ENCODE measurements at regions not wholly inside any gene's neighbourhood (a gene's known extent, or its start where the extent isn't known, plus 50 kb on each side); places are given as distances from the start of the nearest gene placed in this dataset.
"Not testable (repeated sequence)": the region's sequence is repeated elsewhere in the genome, so short reads cannot be mapped to it uniquely, and the experiment has no call there.

GRCh38 chr10:90011281-90011680 lies 309.9 kb downstream of the KIF20B start:
- not testable (repeated sequence) for H3K4me1 ChIP-seq (ENCODE audit: control insufficient read depth in 2 of 2, insufficient read depth in 2 of 2, low read length in 2 of 2)

GRCh38 chr10:90018819-90019218 lies 317.4 kb downstream of the KIF20B start:
- no peak for DNase-seq (ENCODE audit: low read depth in 6 of 9, low spot score in 9 of 9)
- Histone ChIP-seq H3K27ac (ENCODE audit: low read depth in 1 of 2, low read length in 1 of 2) (no peak overlapping the region), H3K4me1 (ENCODE audit: control insufficient read depth in 2 of 2, insufficient read depth in 2 of 2, low read length in 2 of 2) (no peaks in the 10 kb centered on the region), H3K4me3 (ENCODE audit: low read length in 2 of 2) (no peak overlapping the region), H3K27me3 (ENCODE audit: control insufficient read depth in 2 of 2, insufficient read depth in 1 of 2, low read length in 1 of 2) (no peaks in the 10 kb centered on the region), H3K9me3 (ENCODE audit: control insufficient read depth in 2 of 2, insufficient read depth in 1 of 2, low read length in 1 of 2) (no peaks in the 10 kb centered on the region), H3K36me3 (ENCODE audit: control insufficient read depth in 2 of 2, insufficient read depth in 2 of 2, low read length in 1 of 2) (no peaks in the 10 kb centered on the region)
- WGBS, result 89% methylated on average over 2 of the region's 2 CpGs

More at GRCh38 chr10:90011281-90011680, 309.9 kb downstream of the KIF20B start:
- DNase-seq (ENCODE audit: low read depth in 6 of 9, low spot score in 9 of 9); H3K27me3 ChIP-seq (ENCODE audit: control insufficient read depth in 2 of 2, insufficient read depth in 1 of 2, low read length in 1 of 2); H3K4me3 ChIP-seq (ENCODE audit: low read length in 2 of 2); H3K9me3 ChIP-seq (ENCODE audit: control insufficient read depth in 2 of 2, insufficient read depth in 1 of 2, low read length in 1 of 2); H3K27ac ChIP-seq (ENCODE audit: low read depth in 1 of 2, low read length in 1 of 2); H3K36me3 ChIP-seq (ENCODE audit: control insufficient read depth in 2 of 2, insufficient read depth in 2 of 2, low read length in 1 of 2): not testable (repeated sequence)
- 94% methylated on average over 14 of the region's 14 CpGs for WGBS

- DNase-seq (ENCODE audit: low read depth in 6 of 9, low spot score in 9 of 9), result no peak
- no peak overlapping the region for H3K27ac ChIP-seq (ENCODE audit: low read depth in 1 of 2, low read length in 1 of 2)
- H3K36me3 ChIP-seq (ENCODE audit: control insufficient read depth in 2 of 2, insufficient read depth in 2 of 2, low read length in 1 of 2), result no peaks in the 10 kb centered on the region
- no peaks in the 10 kb centered on the region for H3K9me3 ChIP-seq (ENCODE audit: control insufficient read depth in 2 of 2, insufficient read depth in 1 of 2, low read length in 1 of 2)
- no peak overlapping the region for H3K4me3 ChIP-seq (ENCODE audit: low read length in 2 of 2)
- H3K4me1 ChIP-seq (ENCODE audit: control insufficient read depth in 2 of 2, insufficient read depth in 2 of 2, low read length in 2 of 2), result no peaks in the 10 kb centered on the region
- H3K27me3 ChIP-seq (ENCODE audit: control insufficient read depth in 2 of 2, insufficient read depth in 1 of 2, low read length in 1 of 2), result no peaks in the 10 kb centered on the region
- WGBS, result 94% methylated on average over 2 of the region's 2 CpGs
These were observed 319.1 kb downstream of the KIF20B start for GRCh38 chr10:90020506-90020905.

DNA sequence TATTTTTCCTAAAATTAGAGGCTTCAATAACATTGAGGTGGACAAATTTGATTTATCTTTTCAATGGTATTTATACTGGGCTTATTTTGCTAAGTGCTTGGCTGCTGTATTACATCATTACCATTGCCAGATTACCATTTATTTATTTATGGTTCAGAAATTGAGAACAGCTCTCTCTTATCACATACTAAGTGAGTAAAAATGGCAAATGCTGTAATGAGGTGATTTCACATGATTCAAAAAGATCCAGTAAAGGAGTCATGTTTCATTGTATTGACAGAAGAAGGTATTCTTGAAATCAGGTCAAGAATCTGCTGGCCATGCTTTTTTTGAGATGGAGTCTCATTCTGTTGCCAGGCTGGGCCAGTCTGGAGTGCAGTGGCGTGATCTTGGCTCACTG lies 322.6 kb downstream of the KIF20B start:
- H3K36me3 ChIP-seq (ENCODE audit: control insufficient read depth in 2 of 2, insufficient read depth in 2 of 2, low read length in 1 of 2), result no peaks in the 10 kb centered on the region
- H3K4me3 ChIP-seq (ENCODE audit: low read length in 2 of 2), result no peak overlapping the region
- H3K4me1 ChIP-seq (ENCODE audit: control insufficient read depth in 2 of 2, insufficient read depth in 2 of 2, low read length in 2 of 2), result no peaks in the 10 kb centered on the region
- H3K27me3 ChIP-seq (ENCODE audit: control insufficient read depth in 2 of 2, insufficient read depth in 1 of 2, low read length in 1 of 2), result no peaks in the 10 kb centered on the region
- no peaks in the 10 kb centered on the region for H3K9me3 ChIP-seq (ENCODE audit: control insufficient read depth in 2 of 2, insufficient read depth in 1 of 2, low read length in 1 of 2)
- no peak for DNase-seq (ENCODE audit: low read depth in 6 of 9, low spot score in 9 of 9)
- H3K27ac ChIP-seq (ENCODE audit: low read depth in 1 of 2, low read length in 1 of 2), result no peak overlapping the region
- WGBS, result 77% methylated on average over 1 of the region's 1 CpG

DNA sequence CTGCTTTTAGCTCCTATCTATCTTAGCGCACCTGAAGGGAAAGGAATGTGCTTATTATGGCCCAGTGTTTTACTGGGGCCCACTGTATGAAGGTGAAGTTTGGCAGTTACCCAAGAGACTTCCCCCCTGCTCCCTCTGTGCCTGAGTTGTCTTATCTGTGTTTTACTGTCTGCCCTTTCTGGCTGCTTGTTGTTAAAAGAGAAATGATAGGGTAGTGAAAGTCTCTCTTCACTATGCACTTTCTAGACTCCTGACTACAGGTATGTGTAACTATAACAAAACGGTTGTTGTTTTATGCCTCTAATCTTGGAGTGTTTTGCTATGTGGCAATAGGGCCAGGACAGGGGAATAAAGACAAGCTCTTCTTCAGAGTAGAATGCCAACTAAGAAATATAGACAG lies 326.9 kb downstream of the KIF20B start:
- H3K4me1 ChIP-seq (ENCODE audit: control insufficient read depth in 2 of 2, insufficient read depth in 2 of 2, low read length in 2 of 2), result no peaks in the 10 kb centered on the region
- H3K27me3 ChIP-seq (ENCODE audit: control insufficient read depth in 2 of 2, insufficient read depth in 1 of 2, low read length in 1 of 2), result no peaks in the 10 kb centered on the region
- no peak overlapping the region for H3K27ac ChIP-seq (ENCODE audit: low read depth in 1 of 2, low read length in 1 of 2)
- 96% methylated on average over 2 of the region's 2 CpGs for WGBS
- no peaks in the 10 kb centered on the region for H3K9me3 ChIP-seq (ENCODE audit: control insufficient read depth in 2 of 2, insufficient read depth in 1 of 2, low read length in 1 of 2)
- no peak for DNase-seq (ENCODE audit: low read depth in 6 of 9, low spot score in 9 of 9)
- H3K4me3 ChIP-seq (ENCODE audit: low read length in 2 of 2), result no peak overlapping the region
- no peaks in the 10 kb centered on the region for H3K36me3 ChIP-seq (ENCODE audit: control insufficient read depth in 2 of 2, insufficient read depth in 2 of 2, low read length in 1 of 2)

GRCh38 chr10:90031776-90032175 lies 330.4 kb downstream of the KIF20B start:
- H3K9me3 ChIP-seq (ENCODE audit: control insufficient read depth in 2 of 2, insufficient read depth in 1 of 2, low read length in 1 of 2), result no peaks in the 10 kb centered on the region
- H3K27me3 ChIP-seq (ENCODE audit: control insufficient read depth in 2 of 2, insufficient read depth in 1 of 2, low read length in 1 of 2), result no peaks in the 10 kb centered on the region
- WGBS, result 96% methylated on average over 1 of the region's 1 CpG
- no peaks in the 10 kb centered on the region for H3K36me3 ChIP-seq (ENCODE audit: control insufficient read depth in 2 of 2, insufficient read depth in 2 of 2, low read length in 1 of 2)
- H3K27ac ChIP-seq (ENCODE audit: low read depth in 1 of 2, low read length in 1 of 2), result no peak overlapping the region
- H3K4me3 ChIP-seq (ENCODE audit: low read length in 2 of 2), result no peak overlapping the region
- H3K4me1 ChIP-seq (ENCODE audit: control insufficient read depth in 2 of 2, insufficient read depth in 2 of 2, low read length in 2 of 2), result no peaks in the 10 kb centered on the region
- DNase-seq (ENCODE audit: low read depth in 6 of 9, low spot score in 9 of 9), result no peak

DNA sequence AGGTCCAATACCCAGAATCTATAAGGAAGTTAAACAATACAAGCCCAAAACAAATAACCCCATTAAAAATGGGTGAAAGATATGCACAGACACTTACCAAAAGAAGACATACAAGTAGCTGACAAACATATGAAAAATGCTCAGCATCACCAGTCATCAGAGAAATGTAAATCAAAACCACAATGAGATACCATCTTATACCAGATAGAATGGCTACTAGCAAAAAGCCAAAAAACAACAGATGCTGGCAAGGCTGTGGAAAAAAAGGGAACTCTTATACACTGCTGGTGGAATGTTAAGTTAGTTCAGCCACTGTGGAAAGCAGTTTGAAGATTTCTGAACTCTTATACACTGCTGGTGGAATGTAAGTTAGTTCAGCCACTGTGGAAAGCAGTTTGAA lies 331.1 kb downstream of the KIF20B start:
- no peaks in the 10 kb centered on the region for H3K4me1 ChIP-seq (ENCODE audit: control insufficient read depth in 2 of 2, insufficient read depth in 2 of 2, low read length in 2 of 2)
- no peaks in the 10 kb centered on the region for H3K36me3 ChIP-seq (ENCODE audit: control insufficient read depth in 2 of 2, insufficient read depth in 2 of 2, low read length in 1 of 2)
- H3K27ac ChIP-seq (ENCODE audit: low read depth in 1 of 2, low read length in 1 of 2), result no peak overlapping the region
- no peaks in the 10 kb centered on the region for H3K27me3 ChIP-seq (ENCODE audit: control insufficient read depth in 2 of 2, insufficient read depth in 1 of 2, low read length in 1 of 2)
- no peak for DNase-seq (ENCODE audit: low read depth in 6 of 9, low spot score in 9 of 9)
- no peak overlapping the region for H3K4me3 ChIP-seq (ENCODE audit: low read length in 2 of 2)
- H3K9me3 ChIP-seq (ENCODE audit: control insufficient read depth in 2 of 2, insufficient read depth in 1 of 2, low read length in 1 of 2), result no peaks in the 10 kb centered on the region

DNA sequence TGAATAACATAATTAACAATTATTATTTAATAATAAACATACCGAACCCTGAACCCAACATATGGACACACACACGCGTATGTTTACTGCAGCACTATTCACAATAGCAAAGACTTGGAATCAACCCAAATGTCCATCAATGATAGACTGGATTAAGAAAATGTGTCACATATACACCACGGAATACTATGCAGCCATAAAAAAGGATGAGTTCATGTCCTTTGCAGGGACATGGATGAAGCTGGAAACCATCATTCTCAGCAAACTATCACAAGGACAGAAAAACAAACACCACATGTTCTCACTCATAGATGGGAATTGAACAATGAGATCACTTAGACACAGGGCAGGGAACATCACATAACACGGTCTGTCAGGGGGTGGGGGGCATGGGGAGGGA lies 333.5 kb downstream of the KIF20B start:
- not testable (repeated sequence) for H3K9me3 ChIP-seq (ENCODE audit: control insufficient read depth in 2 of 2, insufficient read depth in 1 of 2, low read length in 1 of 2); DNase-seq (ENCODE audit: low read depth in 6 of 9, low spot score in 9 of 9); H3K4me1 ChIP-seq (ENCODE audit: control insufficient read depth in 2 of 2, insufficient read depth in 2 of 2, low read length in 2 of 2); H3K4me3 ChIP-seq (ENCODE audit: low read length in 2 of 2); H3K27me3 ChIP-seq (ENCODE audit: control insufficient read depth in 2 of 2, insufficient read depth in 1 of 2, low read length in 1 of 2); H3K36me3 ChIP-seq (ENCODE audit: control insufficient read depth in 2 of 2, insufficient read depth in 2 of 2, low read length in 1 of 2); H3K27ac ChIP-seq (ENCODE audit: low read depth in 1 of 2, low read length in 1 of 2)
- WGBS, result 97% methylated on average over 5 of the region's 5 CpGs

DNA sequence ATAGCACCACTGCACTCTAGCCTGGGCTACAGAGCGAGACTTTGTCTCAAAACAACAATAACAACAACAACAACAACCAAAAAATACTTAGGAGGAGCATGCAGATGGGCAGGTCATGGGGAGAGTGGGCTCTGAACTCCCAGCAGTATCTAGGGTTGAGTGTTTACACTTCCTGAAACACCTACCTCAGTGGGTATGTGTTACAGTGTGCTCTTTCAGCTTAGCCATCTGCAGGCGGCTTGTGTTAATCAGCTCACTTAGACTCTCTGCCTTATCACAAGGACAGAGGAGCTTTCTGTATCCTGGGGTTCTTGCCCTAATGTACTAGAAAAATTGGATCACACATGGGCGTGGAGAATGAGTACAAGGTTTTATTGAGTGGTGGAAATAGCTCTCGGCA lies 340.2 kb downstream of the KIF20B start:
- no peak for DNase-seq (ENCODE audit: low read depth in 6 of 9, low spot score in 9 of 9)
- WGBS, result 92% methylated on average over 4 of the region's 4 CpGs
- Histone ChIP-seq H3K36me3 (ENCODE audit: control insufficient read depth in 2 of 2, insufficient read depth in 2 of 2, low read length in 1 of 2) (no peaks in the 10 kb centered on the region), H3K4me3 (ENCODE audit: low read length in 2 of 2) (no peak overlapping the region), H3K27me3 (ENCODE audit: control insufficient read depth in 2 of 2, insufficient read depth in 1 of 2, low read length in 1 of 2) (no peaks in the 10 kb centered on the region), H3K27ac (ENCODE audit: low read depth in 1 of 2, low read length in 1 of 2) (no peak overlapping the region), H3K4me1 (ENCODE audit: control insufficient read depth in 2 of 2, insufficient read depth in 2 of 2, low read length in 2 of 2) (no peaks in the 10 kb centered on the region), H3K9me3 (ENCODE audit: control insufficient read depth in 2 of 2, insufficient read depth in 1 of 2, low read length in 1 of 2) (no peaks in the 10 kb centered on the region)

GRCh38 chr10:90042075-90042474 lies 340.7 kb downstream of the KIF20B start:
- H3K27me3 ChIP-seq (ENCODE audit: control insufficient read depth in 2 of 2, insufficient read depth in 1 of 2, low read length in 1 of 2), result no peaks in the 10 kb centered on the region
- no peaks in the 10 kb centered on the region for H3K4me1 ChIP-seq (ENCODE audit: control insufficient read depth in 2 of 2, insufficient read depth in 2 of 2, low read length in 2 of 2)
- WGBS, result 80% methylated on average over 7 of the region's 7 CpGs
- no peak overlapping the region for H3K4me3 ChIP-seq (ENCODE audit: low read length in 2 of 2)
- no peak overlapping the region for H3K27ac ChIP-seq (ENCODE audit: low read depth in 1 of 2, low read length in 1 of 2)
- no peak for DNase-seq (ENCODE audit: low read depth in 6 of 9, low spot score in 9 of 9)
- H3K9me3 ChIP-seq (ENCODE audit: control insufficient read depth in 2 of 2, insufficient read depth in 1 of 2, low read length in 1 of 2), result no peaks in the 10 kb centered on the region
- no peaks in the 10 kb centered on the region for H3K36me3 ChIP-seq (ENCODE audit: control insufficient read depth in 2 of 2, insufficient read depth in 2 of 2, low read length in 1 of 2)
